Immature natural killer cell (primary cell): ENCODE measurements at regions not wholly inside any gene's neighbourhood (a gene's known extent, or its start where the extent isn't known, plus 50 kb on each side); places are given as distances from the start of the nearest gene placed in this dataset.
"Not testable (repeated sequence)": the region's sequence is repeated elsewhere in the genome, so short reads cannot be mapped to it uniquely, and the experiment has no call there.

Source experiments
- DNase-seq, 3 donors: peaks; one replicate each; pipeline ENCODE4 v3.0.0; 2022; ENCODE audit warnings: mixed read lengths in 1 of 3
- H3K27ac Mint-ChIP-seq, 6 donors: one replicate each; pipeline ENCODE4 v1.8.0; 2020; ENCODE audit warnings: mixed read lengths in 6 of 6, mild to moderate bottlenecking in 5 of 6, inconsistent platforms in 4 of 6, moderate library complexity in 3 of 6
- H3K27me3 Mint-ChIP-seq, 3 donors: one replicate each; pipeline ENCODE4 v1.8.0; 2020 to 2021; ENCODE audit warnings: low read depth in 3 of 3, mild to moderate bottlenecking in 3 of 3, mixed read lengths in 3 of 3, moderate library complexity in 3 of 3, inconsistent platforms in 1 of 3
- H3K36me3 Mint-ChIP-seq, 3 donors: one replicate each; pipeline ENCODE4 v1.8.0; 2020; ENCODE audit warnings: mixed read lengths in 3 of 3, inconsistent platforms in 2 of 3, mild to moderate bottlenecking in 2 of 3
- H3K4me1 Mint-ChIP-seq, 2 donors: one replicate each; pipeline ENCODE4 v1.8.0; 2020; ENCODE audit warnings: inconsistent platforms in 2 of 2, mild to moderate bottlenecking in 2 of 2, mixed read lengths in 2 of 2, moderate library complexity in 1 of 2
- H3K4me3 Mint-ChIP-seq, 5 donors: one replicate each; pipeline ENCODE4 v1.8.0; 2020; ENCODE audit warnings: mild to moderate bottlenecking in 5 of 5, mixed read lengths in 5 of 5, inconsistent platforms in 3 of 5, moderate library complexity in 3 of 5
- H3K9me3 Mint-ChIP-seq, 6 donors: one replicate each; pipeline ENCODE4 v1.8.0; 2020; ENCODE audit warnings: mild to moderate bottlenecking in 6 of 6, mixed read lengths in 6 of 6, inconsistent platforms in 4 of 6, moderate library complexity in 3 of 6

DNA sequence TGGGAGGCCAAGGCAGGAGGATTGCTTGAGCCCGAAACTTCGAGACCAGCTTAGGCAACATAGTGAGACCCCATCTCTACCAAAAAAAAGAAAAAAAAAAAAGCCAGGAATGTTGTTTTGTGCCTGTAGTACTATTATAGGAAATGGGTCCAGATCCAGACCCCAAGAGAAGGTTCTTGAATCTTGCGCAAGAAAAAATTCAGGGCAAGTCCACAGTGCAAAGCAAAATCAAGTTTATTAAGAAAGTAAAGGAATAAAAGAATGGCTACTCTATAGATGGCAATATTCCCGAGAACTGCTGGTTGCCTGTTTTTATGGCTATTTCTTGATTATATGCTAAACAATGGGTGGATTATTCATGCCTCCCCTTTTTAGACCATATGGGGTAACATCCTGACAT lies 51.2 kb upstream of the RDX start:
- no peak overlapping the region for H3K4me3 Mint-ChIP-seq
- no peak for DNase-seq
- H3K27ac Mint-ChIP-seq = no peak overlapping the region
- H3K4me1 Mint-ChIP-seq = peaks cover 8 to 12% of the 10 kb centered on the region in 2 donors
- H3K27me3 Mint-ChIP-seq = peaks cover 1 to 4% (median 3%) of the 10 kb centered on the region in 3 donors
- H3K9me3 Mint-ChIP-seq = no peaks in the 10 kb centered on the region
- H3K36me3 Mint-ChIP-seq = no peaks in the 10 kb centered on the region

DNA sequence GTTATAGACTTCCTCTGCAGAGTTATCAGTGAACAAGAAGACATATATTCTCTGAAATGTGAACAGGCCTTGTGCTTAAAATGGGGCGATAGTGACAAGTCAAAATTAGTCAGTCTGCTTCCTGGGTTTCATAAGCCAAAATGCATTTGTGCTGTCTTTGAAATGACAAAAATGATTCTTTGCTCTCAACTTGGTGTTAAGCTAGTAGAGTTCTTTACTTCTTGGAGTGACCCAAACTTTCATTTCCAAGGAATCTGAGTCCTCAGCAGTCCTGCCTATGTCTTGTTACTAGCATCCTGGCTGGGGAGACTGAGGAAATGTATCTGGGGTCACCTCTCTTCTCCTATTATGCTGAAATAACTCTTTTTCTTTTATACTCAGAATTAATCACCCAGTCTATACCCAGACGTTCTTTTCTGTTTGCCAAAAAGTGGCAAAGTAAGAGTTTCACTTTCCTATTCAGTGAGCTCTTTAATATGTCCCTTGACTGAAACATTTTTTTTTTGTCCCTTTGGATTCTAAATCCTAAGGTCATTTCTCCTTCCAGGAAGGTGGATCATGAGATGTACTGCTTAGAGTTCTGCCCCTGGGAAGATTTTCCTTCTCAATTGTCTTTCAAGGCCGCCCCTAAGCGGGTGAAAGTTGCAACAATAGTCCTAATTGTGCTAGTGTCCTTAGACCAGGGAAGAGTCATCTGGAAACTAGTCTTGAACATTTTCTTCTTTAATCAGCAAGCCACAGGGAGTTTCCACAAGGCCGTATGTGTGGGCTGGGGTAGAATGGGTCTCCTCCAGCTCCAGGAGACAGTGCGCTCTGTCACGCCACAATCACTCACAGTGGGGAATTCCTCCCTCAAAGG lies 53.0 kb upstream of the RDX start:
- peak overlapping the region in 1 of 5 donors; percentile 53 for H3K4me3 Mint-ChIP-seq
- H3K27me3 Mint-ChIP-seq = peaks cover 0 to 4% (median 0%) of the 10 kb centered on the region in 3 donors
- H3K27ac Mint-ChIP-seq = peak overlapping the region in 3 of 6 donors; percentile 31 to 76 (median 45)
- H3K9me3 Mint-ChIP-seq = no peaks in the 10 kb centered on the region
- peaks cover 8 to 12% of the 10 kb centered on the region in 2 donors for H3K4me1 Mint-ChIP-seq
- H3K36me3 Mint-ChIP-seq = no peaks in the 10 kb centered on the region
- DNase-seq = no peak

DNA sequence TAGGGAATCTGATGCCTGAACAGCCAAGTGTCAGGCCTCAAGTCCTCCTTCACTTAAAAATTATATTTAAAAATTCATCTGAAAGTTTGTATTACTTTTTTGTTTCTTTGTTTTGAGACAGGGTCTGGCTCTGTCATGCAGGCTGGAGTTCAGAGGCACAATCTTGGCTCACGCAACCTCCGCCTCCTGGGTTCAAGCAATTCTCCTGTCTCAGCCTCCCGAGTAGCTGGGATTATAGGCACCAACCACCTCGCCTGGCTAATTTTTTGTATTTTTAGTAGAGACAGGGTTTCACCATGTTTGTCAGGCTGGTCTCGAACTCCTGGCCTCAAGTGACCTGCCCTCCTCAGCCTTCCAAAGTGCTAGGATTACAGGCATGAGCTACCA lies 53.6 kb upstream of the RDX start:
- H3K4me1 Mint-ChIP-seq = peaks cover 8 to 12% of the 10 kb centered on the region in 2 donors
- H3K4me3 Mint-ChIP-seq, H3K36me3 Mint-ChIP-seq, H3K27ac Mint-ChIP-seq, DNase-seq, H3K27me3 Mint-ChIP-seq, H3K9me3 Mint-ChIP-seq: not testable (repeated sequence)

DNA sequence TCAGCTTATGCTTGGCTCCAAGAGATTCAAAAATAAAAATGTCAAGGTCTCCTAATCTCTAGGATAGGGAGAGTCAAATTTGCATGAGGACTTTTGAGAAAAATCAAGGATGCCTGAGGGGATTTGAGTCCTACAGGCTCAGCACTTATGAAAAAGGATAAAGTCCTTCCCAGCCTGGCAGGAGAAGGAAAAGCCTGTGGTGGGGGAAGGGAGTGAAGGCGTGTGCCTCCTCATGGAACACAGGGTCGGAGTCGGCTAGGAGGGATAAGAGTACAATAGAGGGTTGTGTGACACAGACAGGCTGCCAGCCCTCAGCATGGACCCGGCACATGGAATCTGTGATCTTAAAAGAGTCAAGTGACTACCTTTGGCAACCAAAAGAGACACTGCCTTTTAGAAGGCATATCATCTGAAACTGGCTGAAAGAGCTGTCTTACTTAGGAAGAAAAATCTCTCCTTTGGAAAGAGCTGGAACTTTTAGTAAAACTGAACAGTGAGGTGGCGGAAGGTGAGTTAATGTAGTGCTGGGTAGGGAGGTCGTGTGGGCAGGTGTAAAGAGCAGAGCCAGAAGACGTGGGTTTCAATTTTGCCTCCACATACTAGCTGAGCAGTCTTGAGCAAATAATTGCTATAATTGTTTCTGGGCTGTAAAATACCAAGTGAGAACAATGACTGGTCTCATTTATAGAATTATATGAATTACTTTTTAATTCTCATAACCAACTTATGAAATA lies 58.8 kb upstream of the RDX start:
- Mint-ChIP-seq H3K27ac (peak overlapping the region in 1 of 6 donors; percentile 9), H3K9me3 (no peaks in the 10 kb centered on the region)

DNA sequence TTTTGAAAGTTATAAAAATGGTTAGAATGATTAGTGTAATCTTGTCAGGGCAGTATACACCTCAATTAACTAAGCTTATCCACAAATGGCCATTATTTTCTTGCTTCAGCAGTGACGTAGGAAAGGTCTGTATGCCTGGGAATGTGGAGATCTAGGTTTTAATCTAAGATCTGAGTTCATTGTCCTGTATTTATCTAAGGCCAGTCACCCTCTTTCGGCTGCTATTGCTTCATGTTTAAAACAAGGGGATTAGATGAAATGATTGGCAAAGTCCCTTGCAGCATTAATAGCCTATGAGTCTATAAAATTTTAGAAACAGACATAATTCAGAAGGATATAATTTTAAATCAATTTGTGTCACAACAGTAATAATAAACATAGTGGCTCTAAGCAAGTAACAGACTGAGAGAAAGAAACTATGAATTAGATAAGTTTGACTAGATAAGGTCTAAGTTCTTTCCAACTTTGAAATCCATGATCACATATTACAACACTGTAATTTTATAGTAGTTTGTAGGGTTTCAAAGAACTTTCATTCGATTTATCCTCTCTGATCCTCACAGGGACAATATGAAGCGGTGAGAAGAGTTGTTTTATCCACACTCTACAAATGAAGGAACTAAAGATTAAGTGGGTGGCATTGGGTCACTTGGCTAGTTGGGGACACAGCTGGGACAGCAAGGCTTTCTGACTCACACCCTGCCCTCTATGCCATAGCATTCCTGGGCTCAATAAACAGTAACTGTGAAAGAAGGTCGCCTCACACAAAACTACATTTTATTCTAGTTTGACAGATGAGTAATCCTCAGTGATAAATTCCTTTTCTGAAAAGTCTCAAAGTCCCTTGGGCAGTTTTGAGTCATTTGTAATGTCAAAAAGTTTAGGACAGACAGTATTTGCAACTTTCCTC lies 60.6 kb upstream of the RDX start:
- Mint-ChIP-seq H3K4me3 (no peak overlapping the region), H3K9me3 (no peaks in the 10 kb centered on the region), H3K27me3 (peaks cover 3 to 5% (median 4%) of the 10 kb centered on the region in 3 donors), H3K36me3 (no peaks in the 10 kb centered on the region), H3K27ac (no peak overlapping the region), H3K4me1 (no peaks in the 10 kb centered on the region)
- no peak for DNase-seq

More for the DNA sequence above, 58.8 kb upstream of the RDX start:
- no peak for DNase-seq
- peaks cover 2 to 3% (median 3%) of the 10 kb centered on the region in 3 donors for H3K27me3 Mint-ChIP-seq
- no peak overlapping the region for H3K4me3 Mint-ChIP-seq
- H3K36me3 Mint-ChIP-seq = no peaks in the 10 kb centered on the region
- H3K4me1 Mint-ChIP-seq = no peaks in the 10 kb centered on the region

DNA sequence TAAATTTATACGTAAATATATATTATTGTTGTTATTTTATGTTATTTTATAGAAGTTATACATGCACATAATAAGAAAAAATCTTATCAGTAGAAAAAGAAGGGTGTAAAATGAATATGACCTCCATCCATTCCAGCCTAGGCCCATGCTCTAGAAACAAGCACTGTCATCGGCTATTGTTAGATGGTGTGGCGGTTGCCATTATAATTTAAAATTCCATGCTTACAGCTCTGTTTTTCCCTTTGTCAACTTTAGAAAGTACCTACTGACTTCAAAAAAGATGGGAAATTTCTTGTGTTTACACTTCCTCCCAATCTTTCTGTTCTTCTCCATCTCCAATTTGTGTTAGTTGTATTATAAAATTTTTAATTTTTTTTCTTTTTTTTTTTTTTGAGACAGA lies 61.9 kb upstream of the RDX start:
- no peaks in the 10 kb centered on the region for H3K36me3 Mint-ChIP-seq
- no peak for DNase-seq
- H3K4me1 Mint-ChIP-seq = no peaks in the 10 kb centered on the region
- H3K9me3 Mint-ChIP-seq = no peaks in the 10 kb centered on the region
- H3K27ac Mint-ChIP-seq = no peak overlapping the region
- no peak overlapping the region for H3K4me3 Mint-ChIP-seq
- peaks cover 3 to 7% (median 5%) of the 10 kb centered on the region in 3 donors for H3K27me3 Mint-ChIP-seq

DNA sequence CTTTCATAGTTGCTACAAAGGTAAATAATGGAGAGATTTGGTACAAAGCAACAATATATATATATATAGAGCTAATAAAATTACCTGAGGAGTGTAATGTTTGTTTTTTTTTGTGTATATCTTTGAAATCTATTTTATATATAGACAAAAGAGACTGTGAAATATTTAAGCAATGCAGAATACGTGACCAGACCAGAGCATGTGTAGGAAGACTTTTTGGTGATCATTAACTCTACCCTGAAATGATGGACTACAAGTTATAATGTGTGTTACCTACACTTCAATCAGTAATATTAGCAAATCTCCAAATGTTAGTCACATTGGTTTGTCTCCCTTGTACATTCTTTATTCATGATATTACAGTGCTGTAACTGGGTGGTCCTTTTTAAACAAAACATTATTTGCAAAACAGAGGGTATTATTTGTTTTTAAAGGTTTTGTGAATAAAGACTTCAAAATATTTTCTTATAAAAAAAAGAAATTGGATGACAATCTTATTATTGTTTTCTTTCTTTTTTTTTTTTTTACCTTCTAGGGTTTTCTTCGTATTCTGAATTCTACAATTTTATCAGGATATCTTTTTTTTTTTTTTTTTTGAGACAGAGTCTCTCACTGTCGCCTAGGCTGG lies 64.5 kb upstream of the RDX start:
- H3K27me3 Mint-ChIP-seq, DNase-seq, H3K27ac Mint-ChIP-seq, H3K4me3 Mint-ChIP-seq, H3K9me3 Mint-ChIP-seq, H3K4me1 Mint-ChIP-seq, H3K36me3 Mint-ChIP-seq: not testable (repeated sequence)

DNA sequence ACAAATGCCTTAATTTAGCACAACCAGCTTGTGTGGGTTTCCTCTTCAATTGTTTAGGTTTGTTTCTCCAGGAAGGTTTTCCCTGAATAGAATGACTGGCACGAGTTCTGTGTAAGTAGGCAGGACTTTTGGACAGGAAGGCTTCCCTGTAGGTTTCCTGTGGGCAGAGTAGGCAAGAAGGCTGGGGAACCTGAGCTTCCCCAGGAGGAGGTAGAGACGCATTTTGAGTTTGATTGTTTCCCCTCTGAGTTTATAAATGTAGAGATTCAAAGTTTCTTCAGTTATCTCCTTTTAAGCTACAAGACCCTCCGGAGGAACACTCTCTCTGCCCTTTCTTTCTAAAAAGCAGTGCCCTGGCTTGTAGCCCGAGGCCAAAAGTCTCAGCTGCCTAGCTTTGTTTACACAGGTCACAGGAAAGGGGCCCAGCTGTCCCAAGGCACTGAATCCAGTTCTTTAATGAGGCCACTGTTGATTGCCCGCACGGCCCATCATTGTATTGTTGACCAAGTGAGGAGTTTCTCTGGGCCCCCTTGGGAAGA lies 66.6 kb upstream of the RDX start:
- DNase-seq = no peak
- peaks cover 0 to 7% (median 3%) of the 10 kb centered on the region in 3 donors for H3K27me3 Mint-ChIP-seq
- no peak overlapping the region for H3K27ac Mint-ChIP-seq
- no peak overlapping the region for H3K4me3 Mint-ChIP-seq
- no peaks in the 10 kb centered on the region for H3K4me1 Mint-ChIP-seq
- H3K9me3 Mint-ChIP-seq = no peaks in the 10 kb centered on the region
- H3K36me3 Mint-ChIP-seq = no peaks in the 10 kb centered on the region

DNA sequence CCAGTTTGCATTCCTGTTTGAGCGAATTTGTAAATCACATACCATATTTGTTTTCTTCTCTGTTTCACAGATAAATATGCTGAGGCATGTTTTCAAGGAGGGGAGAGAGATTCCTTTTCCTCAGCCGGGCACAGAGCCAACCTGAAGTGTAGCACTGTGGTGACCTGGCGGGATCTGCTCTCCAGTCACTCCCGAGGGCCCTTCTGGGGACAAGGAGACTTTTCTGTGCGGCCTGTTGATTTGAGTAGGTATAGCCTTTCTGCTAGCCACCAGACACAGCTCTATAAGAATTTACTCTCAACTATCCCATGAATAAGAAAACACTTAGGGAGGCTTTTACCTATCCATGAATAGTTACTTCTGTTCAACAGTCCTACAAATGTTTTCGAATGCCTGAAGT lies 63.5 kb upstream of the FDX1 start:
- no peak overlapping the region for H3K4me3 Mint-ChIP-seq
- DNase-seq = no peak
- no peaks in the 10 kb centered on the region for H3K9me3 Mint-ChIP-seq
- peaks cover 0 to 7% (median 2%) of the 10 kb centered on the region in 3 donors for H3K27me3 Mint-ChIP-seq
- H3K27ac Mint-ChIP-seq = no peak overlapping the region
- no peaks in the 10 kb centered on the region for H3K36me3 Mint-ChIP-seq
- H3K4me1 Mint-ChIP-seq = no peaks in the 10 kb centered on the region

DNA sequence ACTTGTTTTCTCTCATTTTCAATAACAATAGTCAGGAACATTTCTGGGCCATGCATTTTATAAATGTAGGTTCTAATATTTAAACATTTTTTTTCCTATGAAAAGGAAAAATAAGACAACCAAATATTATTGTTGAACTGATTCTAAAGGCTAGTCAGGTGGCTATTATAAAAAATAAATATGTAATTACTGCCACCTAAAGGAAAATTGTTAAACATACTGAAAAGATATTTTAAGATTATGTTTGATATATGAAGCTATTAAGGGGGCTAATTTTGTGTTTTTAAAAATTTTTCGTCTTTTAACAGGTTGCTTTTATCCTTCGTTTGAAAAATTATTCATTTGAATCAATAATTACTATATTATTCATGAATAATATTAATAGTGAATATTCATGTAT lies 62.2 kb upstream of the FDX1 start:
- Mint-ChIP-seq H3K4me3 (no peak overlapping the region), H3K4me1 (no peaks in the 10 kb centered on the region), H3K36me3 (no peaks in the 10 kb centered on the region), H3K9me3 (no peaks in the 10 kb centered on the region), H3K27me3 (peaks cover 0 to 6% (median 0%) of the 10 kb centered on the region in 3 donors), H3K27ac (no peak overlapping the region)
- no peak for DNase-seq

DNA sequence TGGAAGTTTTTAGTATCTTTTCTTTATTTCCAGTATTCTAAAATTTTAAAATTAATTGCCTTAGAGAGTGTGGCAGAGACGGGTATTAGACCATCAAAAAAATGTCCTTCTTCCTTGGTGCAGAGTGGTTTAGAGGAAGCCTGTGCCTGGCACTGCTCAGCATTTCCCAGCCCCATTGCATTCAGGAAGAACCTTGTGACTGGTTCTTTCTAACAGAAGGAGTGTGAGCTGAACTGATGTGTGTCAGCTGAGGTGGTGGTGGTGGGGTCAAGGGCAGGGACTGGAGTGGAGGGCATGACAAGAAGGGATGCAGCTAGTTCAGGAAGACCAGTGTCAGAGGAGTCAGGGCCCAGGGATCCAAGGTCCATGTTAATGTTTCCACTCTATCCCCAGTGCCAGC lies 58.7 kb upstream of the FDX1 start:
- no peak for DNase-seq
- Mint-ChIP-seq H3K4me1 (no peaks in the 10 kb centered on the region), H3K4me3 (no peak overlapping the region), H3K27ac (no peak overlapping the region), H3K9me3 (no peaks in the 10 kb centered on the region), H3K27me3 (peaks cover 0 to 1% (median 0%) of the 10 kb centered on the region in 3 donors), H3K36me3 (no peaks in the 10 kb centered on the region)

DNA sequence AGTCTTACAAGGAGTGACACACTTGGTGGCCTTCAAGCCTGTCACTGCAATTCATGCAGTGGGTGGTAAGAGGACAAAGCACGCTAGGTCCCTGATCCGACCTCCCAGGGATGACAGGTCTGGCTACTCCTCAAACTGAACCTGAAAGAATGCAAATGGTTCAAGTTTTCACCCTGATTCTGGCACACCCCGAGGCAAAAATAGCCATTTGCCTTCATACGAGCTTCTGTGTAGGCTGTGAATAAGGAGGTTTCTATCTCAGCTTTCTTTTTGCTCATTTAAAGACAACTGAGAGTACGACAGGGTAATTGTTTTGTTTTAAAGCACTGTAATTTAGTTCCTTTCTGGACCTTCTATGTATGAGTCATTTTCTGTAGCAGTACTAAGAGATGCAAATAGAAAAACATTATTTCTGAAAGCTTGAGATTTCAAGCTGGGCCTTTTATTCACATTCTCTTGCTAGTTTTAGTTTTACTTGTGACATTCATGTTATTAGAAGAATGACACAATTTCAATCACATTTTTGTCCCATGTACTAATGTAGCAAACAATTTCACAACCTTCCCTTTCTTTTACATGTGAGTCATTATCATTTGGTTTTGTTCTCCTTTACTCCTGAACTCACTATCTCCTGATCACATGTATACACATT lies 56.6 kb upstream of the FDX1 start:
- H3K4me1 Mint-ChIP-seq = peaks cover 0 to 2% of the 10 kb centered on the region in 2 donors
- no peaks in the 10 kb centered on the region for H3K9me3 Mint-ChIP-seq
- H3K4me3 Mint-ChIP-seq = no peak overlapping the region
- peaks cover 0 to 3% (median 0%) of the 10 kb centered on the region in 3 donors for H3K27me3 Mint-ChIP-seq
- H3K27ac Mint-ChIP-seq = no peak overlapping the region
- no peaks in the 10 kb centered on the region for H3K36me3 Mint-ChIP-seq
- DNase-seq = no peak

DNA sequence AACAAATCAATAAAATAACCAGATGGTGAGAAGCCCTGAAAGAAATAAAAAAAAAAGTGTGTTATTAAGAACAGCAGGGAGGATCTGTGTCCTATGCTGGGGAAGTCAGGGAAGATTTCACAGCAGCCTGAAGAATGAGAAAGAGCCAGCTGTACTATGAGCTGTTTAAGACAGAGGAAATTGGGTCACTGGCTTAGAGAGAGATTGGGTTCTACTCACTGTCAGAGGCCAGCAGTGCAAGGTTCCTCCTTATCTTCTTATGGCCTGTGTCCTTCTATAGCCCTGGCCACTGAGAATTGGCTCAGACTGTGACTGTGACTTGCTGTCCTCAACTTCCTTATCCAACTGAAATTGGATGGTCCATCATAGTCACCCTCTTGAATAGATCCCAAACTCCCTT lies 54.8 kb upstream of the FDX1 start:
- H3K27ac Mint-ChIP-seq = no peak overlapping the region
- H3K4me3 Mint-ChIP-seq = no peak overlapping the region
- H3K4me1 Mint-ChIP-seq = peaks cover 0 to 2% of the 10 kb centered on the region in 2 donors
- no peaks in the 10 kb centered on the region for H3K36me3 Mint-ChIP-seq
- peaks cover 0 to 3% (median 0%) of the 10 kb centered on the region in 3 donors for H3K27me3 Mint-ChIP-seq
- no peaks in the 10 kb centered on the region for H3K9me3 Mint-ChIP-seq
- no peak for DNase-seq
